HG03097 (cell line): ENCODE measurements at regions not wholly inside any gene's neighbourhood (a gene's known extent, or its start where the extent isn't known, plus 50 kb on each side); places are given as distances from the start of the nearest gene placed in this dataset.

ENCODE experiments used
- ATAC-seq: cut with Tn5 transposase; IDR thresholded peaks from one replicate; pipeline ENCODE4 v1.9.1; 2021; ENCODE audit not compliant: unreplicated experiment, low FRiP score

- no peak for ATAC-seq
These were observed 499.9 kb upstream of the ZFHX3 start for GRCh38 chr16:73547552-73548403.

DNA sequence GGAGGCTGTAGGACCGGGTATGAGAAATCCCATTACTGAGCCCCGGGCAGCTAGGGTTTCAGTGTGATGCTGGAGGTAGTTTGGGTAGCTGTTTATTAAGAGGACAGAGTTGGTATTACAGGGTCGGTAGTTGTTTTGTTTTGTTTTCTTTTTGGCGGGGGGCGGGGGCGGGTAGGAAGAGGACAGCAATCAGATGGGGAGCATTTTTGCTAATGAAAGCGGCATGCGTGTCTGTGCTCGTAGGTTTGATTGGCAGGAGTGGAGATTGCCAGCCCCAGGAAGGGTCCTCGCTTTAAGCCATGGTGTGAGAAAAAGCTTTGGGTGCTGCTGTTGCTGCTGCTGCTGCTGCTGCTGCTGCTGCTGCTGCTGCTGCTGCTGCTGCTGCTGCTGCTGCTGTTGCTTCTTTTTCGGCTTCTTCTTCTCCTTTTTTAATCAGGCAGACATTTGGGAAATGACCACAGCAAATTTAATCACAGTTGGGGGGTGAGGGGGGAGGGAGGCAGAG lies 498.5 kb upstream of the ZFHX3 start:
- no peak for ATAC-seq

GRCh38 chr16:73545755-73546154 lies 497.8 kb upstream of the ZFHX3 start:
- ATAC-seq = no peak

DNA sequence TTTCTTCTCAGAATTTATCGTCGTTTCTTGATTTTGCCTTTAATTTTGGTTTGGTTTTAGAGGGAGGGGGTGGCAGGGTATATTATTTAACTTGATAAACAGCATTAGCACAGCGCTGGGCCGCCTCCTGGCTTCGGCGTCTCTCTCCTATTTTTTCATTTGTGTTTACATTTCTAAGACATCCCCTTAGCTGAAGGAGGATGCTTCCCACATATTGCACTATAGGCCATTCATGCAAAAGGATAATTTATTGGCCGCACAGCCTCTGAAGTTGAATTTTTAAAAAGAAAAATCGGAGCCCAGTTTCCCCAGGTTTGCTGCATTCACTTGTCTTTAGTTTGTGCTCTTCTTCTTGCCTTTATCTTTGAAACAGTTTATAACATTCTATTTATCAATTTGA lies 497.4 kb upstream of the ZFHX3 start:
- no peak for ATAC-seq

- ATAC-seq = no peak
These were observed 496.9 kb upstream of the ZFHX3 start for GRCh38 chr16:73544826-73545225.

- ATAC-seq = no peak
These were observed 496.2 kb upstream of the ZFHX3 start for GRCh38 chr16:73543970-73544599.

- no peak for ATAC-seq
These were observed 495.5 kb upstream of the ZFHX3 start for GRCh38 chr16:73543331-73543969.

GRCh38 chr16:73542885-73543284 lies 495.0 kb upstream of the ZFHX3 start:
- no peak for ATAC-seq

GRCh38 chr16:73537921-73538320 lies 490.0 kb upstream of the ZFHX3 start:
- no peak for ATAC-seq

DNA sequence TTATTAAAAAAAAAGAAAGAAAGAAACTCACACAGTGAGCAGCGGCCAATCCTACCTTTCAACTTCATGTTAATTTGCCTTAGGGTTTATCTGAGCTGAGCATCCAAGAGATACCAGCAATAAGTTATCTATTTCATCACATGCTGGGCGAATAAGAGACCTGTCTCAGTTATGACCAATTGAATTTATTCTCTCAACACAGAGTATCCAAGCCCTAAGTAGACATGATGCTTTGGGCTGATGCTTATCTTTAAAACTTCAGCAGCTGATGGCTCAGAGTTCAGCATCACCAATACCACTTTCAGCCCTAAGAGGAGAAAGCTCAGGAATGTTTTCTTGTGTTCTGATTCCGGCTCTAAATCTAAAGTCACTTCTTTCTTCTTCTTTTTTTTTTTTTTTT lies 489.0 kb upstream of the ZFHX3 start:
- ATAC-seq = no peak

- ATAC-seq = no peak
These were observed 483.1 kb upstream of the ZFHX3 start for GRCh38 chr16:73531021-73531420.

GRCh38 chr16:73530529-73530928 lies 482.6 kb upstream of the ZFHX3 start:
- ATAC-seq = no peak

DNA sequence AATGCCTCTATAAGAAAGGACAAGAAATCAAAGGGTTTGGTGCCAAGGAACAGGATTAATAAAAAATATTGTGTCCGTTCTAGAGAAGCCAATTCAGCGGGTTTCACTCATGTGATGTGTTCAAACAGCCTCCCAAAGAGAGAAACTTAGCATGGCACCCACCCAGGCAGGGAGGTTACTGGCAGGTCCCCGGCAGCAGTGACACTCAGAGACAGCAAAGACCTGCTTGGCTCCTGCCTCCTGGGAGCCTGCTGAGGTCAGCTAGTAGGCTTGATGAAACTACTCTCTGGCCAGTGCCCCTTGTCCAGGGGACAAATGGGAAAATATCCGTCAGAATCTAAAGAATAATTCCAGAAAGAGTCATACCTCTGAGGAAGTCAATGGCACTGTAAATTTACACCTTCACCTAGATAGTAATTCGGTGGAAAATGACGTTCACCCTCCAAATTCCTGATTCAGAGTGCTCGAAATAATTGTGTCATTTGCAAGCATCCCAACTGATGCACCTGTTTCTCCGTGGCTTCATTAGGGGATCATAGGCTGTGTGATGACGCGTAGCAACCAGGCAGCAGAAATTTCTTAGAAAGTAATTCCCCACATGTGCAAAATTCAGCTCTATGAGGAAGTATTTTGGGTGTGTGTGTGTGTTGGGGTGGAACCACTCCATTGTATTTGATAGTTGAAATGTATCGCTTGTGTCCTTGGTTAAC lies 481.5 kb upstream of the ZFHX3 start:
- ATAC-seq = no peak

GRCh38 chr16:73527187-73527586 lies 479.3 kb upstream of the ZFHX3 start:
- ATAC-seq = no peak

DNA sequence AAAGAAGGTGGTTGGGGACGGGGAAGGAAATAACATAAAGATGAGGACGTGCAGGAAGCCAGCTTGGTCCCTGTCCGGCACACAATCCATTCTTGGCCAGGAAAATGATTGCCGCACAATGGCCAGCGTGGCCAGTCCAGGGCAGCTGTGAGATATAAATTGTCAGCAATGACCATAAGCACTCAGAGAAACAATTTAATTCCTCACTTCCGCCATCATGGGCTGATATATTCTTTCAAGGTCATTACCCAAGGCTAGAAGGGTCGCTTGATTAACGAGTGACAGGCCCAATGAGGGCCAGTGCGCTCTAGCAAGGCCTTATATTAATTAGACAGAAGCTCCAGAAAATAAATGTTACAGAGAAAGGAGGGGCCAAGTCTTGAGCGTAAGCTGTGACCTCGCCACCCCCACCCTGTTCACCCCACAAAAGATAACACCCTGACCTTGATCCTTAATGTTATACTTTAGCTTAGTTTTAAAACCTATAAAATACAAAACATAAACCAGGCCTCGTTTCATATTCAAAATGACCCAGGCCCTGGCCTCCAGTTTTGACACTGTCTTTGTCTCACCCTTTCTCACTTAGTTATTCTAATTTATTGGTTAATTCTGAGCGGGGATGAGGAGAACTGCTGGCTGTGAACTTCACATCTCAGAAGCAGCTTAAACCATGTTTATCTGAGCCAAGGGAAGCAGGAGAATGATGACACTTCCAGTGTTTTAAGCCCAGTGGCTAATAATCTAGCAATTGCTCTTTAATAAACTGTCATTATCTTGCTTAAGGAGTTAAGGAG lies 478.3 kb upstream of the ZFHX3 start:
- ATAC-seq = no peak

DNA sequence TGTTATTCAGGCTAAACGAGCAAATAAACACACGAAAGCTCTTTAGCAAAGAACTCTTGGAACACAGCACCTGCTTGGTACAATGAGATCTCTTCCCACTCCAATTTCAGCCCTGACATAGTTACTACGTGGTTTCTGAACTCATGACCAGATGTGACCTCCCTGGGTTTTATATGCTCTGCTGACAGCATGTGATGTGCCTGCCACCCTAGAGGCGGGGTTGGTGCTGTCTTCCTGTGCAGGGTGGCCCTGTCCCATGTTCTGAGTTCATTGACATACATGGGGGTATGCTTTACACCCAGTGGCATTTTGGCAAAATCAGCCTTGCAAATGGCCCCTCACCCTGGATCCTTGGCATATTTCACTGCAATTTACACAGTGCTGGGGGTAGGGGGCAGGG lies 475.3 kb upstream of the ZFHX3 start:
- no peak for ATAC-seq

GRCh38 chr16:73521499-73521898 lies 473.6 kb upstream of the ZFHX3 start:
- ATAC-seq = no peak

DNA sequence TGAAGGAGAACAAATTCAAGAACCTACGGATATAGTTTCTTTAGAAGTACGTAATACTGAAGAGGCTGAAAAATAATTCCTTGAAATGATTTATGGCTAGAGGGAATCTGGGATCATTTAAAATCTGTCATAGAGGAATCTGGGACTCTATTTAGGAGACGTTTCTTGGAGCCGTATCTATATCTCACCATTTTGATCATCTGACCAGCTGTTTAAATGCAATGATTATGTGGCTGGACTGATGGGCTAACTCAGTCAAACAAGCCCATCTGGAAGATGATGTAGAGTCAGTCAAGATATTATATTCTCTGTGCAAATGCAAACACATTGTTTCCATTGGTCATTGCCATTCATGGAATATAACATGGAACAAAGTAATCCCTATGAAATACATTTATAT lies 467.7 kb upstream of the ZFHX3 start:
- ATAC-seq = no peak

GRCh38 chr16:73510852-73511251 lies 462.9 kb upstream of the ZFHX3 start:
- no peak for ATAC-seq

DNA sequence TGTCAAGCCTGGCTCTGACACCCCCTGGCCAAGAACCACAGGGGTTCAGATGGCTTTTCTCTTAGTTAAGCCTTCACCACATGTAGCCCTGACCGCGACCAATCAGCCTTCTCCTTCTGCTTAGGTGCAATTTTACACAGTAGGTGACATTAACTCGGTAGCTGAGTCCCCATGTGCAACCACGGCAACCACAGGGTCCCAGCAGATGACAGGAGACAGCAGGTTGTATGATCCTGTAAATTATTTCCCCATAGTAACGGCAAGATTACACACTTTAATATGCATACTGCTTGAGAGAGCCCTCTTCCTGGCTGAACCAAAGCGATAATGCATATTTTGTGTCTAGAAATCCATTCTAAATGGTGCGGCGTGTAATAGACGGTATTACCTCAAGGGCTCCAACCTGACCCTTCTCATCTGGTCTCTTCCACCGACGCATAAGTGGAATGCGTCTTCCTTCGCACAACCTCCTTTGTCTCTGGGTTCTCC lies 458.7 kb upstream of the ZFHX3 start:
- ATAC-seq = no peak
